PC-9 (cell line): ENCODE measurements at regions not wholly inside any gene's neighbourhood (a gene's known extent, or its start where the extent isn't known, plus 50 kb on each side); places are given as distances from the start of the nearest gene placed in this dataset.

Experiments used
- BruUV-seq: library from RNA; stranded (reverse); fragments of 400-500 nt; replicated peaks from 2 replicates; lab custom pipeline; 2021; lab: Mats Ljungman, UMichigan
- CTCF ChIA-PET: fragments of 300-600 bp; sonication (Branson Sonifier 250); formaldehyde crosslinking; loops from one replicate; lab custom pipeline; 2022; ENCODE audit warnings: antibody characterized with exemption; lab: Charles Lee
- POLR2A ChIA-PET: fragments of 300-600 bp; sonication (Branson Sonifier 250); formaldehyde crosslinking; loops from one replicate; lab custom pipeline; 2022; ENCODE audit warnings: antibody characterized with exemption; ENCODE audit not compliant: unreplicated experiment; lab: Charles Lee
- DNase-seq, 2 experiments: peaks; one replicate each; pipeline versions ENCODE4 v3.0.0 to v3.0.0-alpha.2; 2015 to 2022; ENCODE audit warnings: mixed read lengths in 1 of 2
- H2AFZ ChIP-seq: fragments of 200-600 bp; sonication (generic); 2 replicates; pipeline ENCODE4 v1.8.1; 2017; ENCODE audit warnings: antibody characterized with exemption
- H3F3A ChIP-seq: fragments of 200-600 bp; sonication (generic); 2 replicates; pipeline ENCODE4 v1.8.1; 2017; ENCODE audit warnings: antibody characterized with exemption, mild to moderate bottlenecking, low read depth; ENCODE audit not compliant: insufficient read depth
- H3K27ac ChIP-seq: fragments of 200-600 bp; sonication (generic); 2 replicates; pipeline ENCODE4 v1.6.1; 2016; ENCODE audit warnings: mixed run types
- H3K27me3 ChIP-seq: fragments of 200-600 bp; sonication (generic); 2 replicates; pipeline ENCODE4 v1.6.1; 2016; ENCODE audit warnings: low read depth, mixed run types; ENCODE audit not compliant: insufficient read depth
- H3K36me3 ChIP-seq: fragments of 200-600 bp; sonication (generic); 2 replicates; pipeline ENCODE4 v1.6.1; 2016; ENCODE audit warnings: low read depth, mixed run types
- H3K4me1 ChIP-seq: fragments of 200-600 bp; sonication (generic); replicated peaks from 2 replicates; pipeline ENCODE4 v1.6.1; 2016; ENCODE audit warnings: mixed run types; ENCODE audit not compliant: insufficient read depth
- H3K4me2 ChIP-seq: fragments of 200-600 bp; sonication (generic); 2 replicates; pipeline ENCODE4 v1.6.1; 2017; ENCODE audit warnings: mixed run types
- H3K4me3 ChIP-seq: fragments of 200-600 bp; sonication (generic); 2 replicates; pipeline ENCODE4 v1.6.1; 2016; ENCODE audit warnings: mixed run types
- H3K79me2 ChIP-seq: fragments of 200-600 bp; sonication (generic); 2 replicates; pipeline ENCODE4 v1.6.1; 2017; ENCODE audit warnings: low read depth, mixed run types
- H3K9me2 ChIP-seq: fragments of 200-600 bp; sonication (generic); 2 replicates; pipeline ENCODE4 v1.8.1; 2017; ENCODE audit warnings: mild to moderate bottlenecking; ENCODE audit not compliant: insufficient read depth
- H3K9me3 ChIP-seq: fragments of 200-600 bp; sonication (generic); 2 replicates; pipeline ENCODE4 v1.8.1; 2016; ENCODE audit warnings: low read depth; ENCODE audit not compliant: insufficient read depth
- H4K20me1 ChIP-seq: fragments of 200-600 bp; sonication (generic); 2 replicates; pipeline ENCODE4 v1.8.1; 2017; ENCODE audit not compliant: insufficient read depth
- EZH2 ChIP-seq: fragments of 200-600 bp; sonication (generic); IDR thresholded peaks from 2 replicates; pipeline ENCODE4 v1.8.0; 2017; ENCODE audit warnings: antibody characterized with exemption, low read depth
- intact Hi-C: fragments of 100-400 bp; cut with micrococcal nuclease; formaldehyde crosslinking; loops from one replicate; pipeline ENCODE4 v1.10.0; 2022; ENCODE audit not compliant: unreplicated experiment
- TF ChIP-seq, protein P1 (sequence below): fragments of 200-600 bp; sonication (generic); conservative IDR thresholded peaks from 2 replicates; pipeline ENCODE4 v1.6.1; 2017; ENCODE audit warnings: mixed run types, antibody characterized with exemption, mild to moderate bottlenecking, moderate library complexity

DNA sequence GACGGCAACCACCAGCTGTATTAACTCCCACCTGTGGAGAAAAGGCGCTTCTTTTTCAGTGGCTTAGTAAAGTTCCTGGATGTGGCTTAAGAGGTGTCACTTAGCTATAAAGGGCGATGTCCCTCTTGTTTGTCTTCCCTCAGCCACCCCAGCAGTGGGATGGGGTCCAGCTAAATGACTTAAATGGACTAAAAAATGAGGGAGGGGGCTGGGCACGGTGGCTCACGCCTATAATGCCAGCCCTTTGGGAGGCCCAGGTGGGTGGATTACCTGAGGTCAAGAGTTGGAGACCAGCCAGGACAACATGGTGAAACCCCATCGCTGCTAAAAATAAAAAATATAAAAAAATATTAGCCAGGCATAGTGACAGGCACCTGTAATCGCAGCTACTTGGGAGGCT lies 667.5 kb upstream of the RBFOX1 start:
- Histone ChIP-seq H3K27ac (no peak overlapping the region), H3K4me2 (no peak overlapping the region), H3K36me3 (no peaks in the 10 kb centered on the region), H3K79me2 (no peaks in the 10 kb centered on the region), H3F3A (no peaks in the 10 kb centered on the region), H3K4me1 (no peaks in the 10 kb centered on the region), H3K4me3 (no peak overlapping the region), H3K27me3 (peaks cover 34% of the 10 kb centered on the region), H2AFZ (no peak overlapping the region), H4K20me1 (no peaks in the 10 kb centered on the region), H3K9me2 (no peaks in the 10 kb centered on the region), H3K9me3 (no peaks in the 10 kb centered on the region)
- no peak for DNase-seq
- intact Hi-C loops, result no loop called here
- CTCF ChIA-PET, result no interaction called here
- POLR2A ChIA-PET, result no interaction called here
- no TSS peak for BruUV-seq
- TF ChIP-seq EZH2, result no peak
- TF ChIP-seq, protein P1, sequence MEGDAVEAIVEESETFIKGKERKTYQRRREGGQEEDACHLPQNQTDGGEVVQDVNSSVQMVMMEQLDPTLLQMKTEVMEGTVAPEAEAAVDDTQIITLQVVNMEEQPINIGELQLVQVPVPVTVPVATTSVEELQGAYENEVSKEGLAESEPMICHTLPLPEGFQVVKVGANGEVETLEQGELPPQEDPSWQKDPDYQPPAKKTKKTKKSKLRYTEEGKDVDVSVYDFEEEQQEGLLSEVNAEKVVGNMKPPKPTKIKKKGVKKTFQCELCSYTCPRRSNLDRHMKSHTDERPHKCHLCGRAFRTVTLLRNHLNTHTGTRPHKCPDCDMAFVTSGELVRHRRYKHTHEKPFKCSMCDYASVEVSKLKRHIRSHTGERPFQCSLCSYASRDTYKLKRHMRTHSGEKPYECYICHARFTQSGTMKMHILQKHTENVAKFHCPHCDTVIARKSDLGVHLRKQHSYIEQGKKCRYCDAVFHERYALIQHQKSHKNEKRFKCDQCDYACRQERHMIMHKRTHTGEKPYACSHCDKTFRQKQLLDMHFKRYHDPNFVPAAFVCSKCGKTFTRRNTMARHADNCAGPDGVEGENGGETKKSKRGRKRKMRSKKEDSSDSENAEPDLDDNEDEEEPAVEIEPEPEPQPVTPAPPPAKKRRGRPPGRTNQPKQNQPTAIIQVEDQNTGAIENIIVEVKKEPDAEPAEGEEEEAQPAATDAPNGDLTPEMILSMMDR, result no peak

DNA sequence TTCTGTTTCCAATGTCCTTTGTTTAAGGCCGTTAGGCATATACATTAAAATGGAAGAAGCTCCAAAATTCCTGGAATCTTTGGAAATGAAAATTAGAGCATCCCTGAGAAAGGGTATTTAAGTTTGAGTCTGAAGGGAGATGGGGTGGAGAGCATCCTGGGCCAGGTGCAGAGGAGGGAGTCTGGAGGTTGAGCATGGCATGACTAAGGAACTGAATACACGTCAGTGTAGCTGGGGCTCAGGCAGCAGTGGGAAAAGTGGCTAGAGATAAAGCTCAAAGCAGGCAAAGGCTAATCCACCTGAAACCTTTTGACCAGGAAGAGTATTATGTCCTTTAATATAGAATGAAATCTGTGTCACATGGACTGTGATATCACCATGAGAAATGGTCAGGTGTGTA lies 669.0 kb upstream of the RBFOX1 start:
- H2AFZ ChIP-seq, result no peak overlapping the region
- intact Hi-C loops, result no loop called here
- no peaks in the 10 kb centered on the region for H3K9me3 ChIP-seq
- BruUV-seq, result no TSS peak
- TF ChIP-seq EZH2, result no peak
- TF ChIP-seq, protein P1, result no peak
- H3K4me3 ChIP-seq, result no peak overlapping the region
- H3K27me3 ChIP-seq, result peaks cover 41% of the 10 kb centered on the region
- no peaks in the 10 kb centered on the region for H3K79me2 ChIP-seq
- no peaks in the 10 kb centered on the region for H3F3A ChIP-seq
- H3K27ac ChIP-seq, result no peak overlapping the region
- no peaks in the 10 kb centered on the region for H3K9me2 ChIP-seq
- ChIA-PET CTCF (no interaction called here), POLR2A (no interaction called here)
- H3K4me1 ChIP-seq, result no peaks in the 10 kb centered on the region
- H3K4me2 ChIP-seq, result no peak overlapping the region
- DNase-seq, result no peak
- no peaks in the 10 kb centered on the region for H4K20me1 ChIP-seq
- no peaks in the 10 kb centered on the region for H3K36me3 ChIP-seq

DNA sequence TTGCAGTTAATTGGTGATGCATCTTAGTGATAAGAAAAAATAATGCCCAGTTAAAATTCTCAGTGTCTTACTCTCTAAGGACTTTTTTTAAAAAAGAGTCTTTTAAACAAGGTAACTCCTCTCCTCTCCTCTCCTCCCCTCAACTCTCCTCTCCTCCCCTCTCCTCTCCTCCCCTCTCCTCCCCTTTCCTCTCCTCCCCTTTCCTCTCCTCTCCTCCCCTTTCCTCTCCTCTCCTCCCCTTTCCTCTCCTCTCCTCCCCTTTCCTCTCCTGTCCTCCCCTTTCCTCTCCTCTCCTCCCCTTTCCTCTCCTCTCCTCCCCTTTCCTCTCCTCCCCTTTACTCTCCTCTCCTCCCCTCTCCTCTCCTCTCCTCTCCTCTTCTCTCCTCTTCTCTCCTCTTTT lies 675.9 kb upstream of the RBFOX1 start:
- Histone ChIP-seq H3K9me2 (no peaks in the 10 kb centered on the region), H2AFZ (no peak overlapping the region), H3F3A (no peaks in the 10 kb centered on the region), H3K27ac (no peak overlapping the region), H3K27me3 (peaks cover 31% of the 10 kb centered on the region), H3K9me3 (no peaks in the 10 kb centered on the region), H3K4me3 (no peak overlapping the region), H4K20me1 (no peaks in the 10 kb centered on the region), H3K4me1 (no peaks in the 10 kb centered on the region), H3K36me3 (no peaks in the 10 kb centered on the region), H3K79me2 (no peaks in the 10 kb centered on the region), H3K4me2 (no peak overlapping the region)
- TF ChIP-seq EZH2, result no peak
- TF ChIP-seq, protein P1, result no peak
- ChIA-PET POLR2A (no interaction called here), CTCF (no interaction called here)
- intact Hi-C loops, result no loop called here
- no TSS peak for BruUV-seq
- DNase-seq, result no peak
